IMR-90 (cell line): ENCODE measurements at regions not wholly inside any gene's neighbourhood (a gene's known extent, or its start where the extent isn't known, plus 50 kb on each side); places are given as distances from the start of the nearest gene placed in this dataset.

Experiments used
- ATAC-seq: fragments of 200-7000 bp; cut with Tn5 transposase; 2 replicates; pipeline ENCODE4 v1.9.1; 2020; ENCODE audit warnings: low read depth, mild to moderate bottlenecking, moderate library complexity
- BruUV-seq: library from RNA; stranded (reverse); fragments of 400-500 nt; replicated peaks from 2 replicates; lab custom pipeline; 2021; lab: Mats Ljungman, UMichigan
- CTCF ChIA-PET: fragments of 300-600 bp; formaldehyde crosslinking; extraction: SDS; loops from one replicate; lab custom pipeline; 2021; ENCODE audit warnings: antibody characterized with exemption; lab: Yijun Ruan, JAX
- POLR2A ChIA-PET: fragments of 300-600 bp; sonication (Branson Sonifier 250); formaldehyde crosslinking; loops from one replicate; lab custom pipeline; 2022; ENCODE audit warnings: antibody characterized with exemption; ENCODE audit not compliant: unreplicated experiment; lab: Charles Lee
- DNase-seq: peaks from one replicate; pipeline ENCODE4 v3.0.0; 2013
- H2AFZ ChIP-seq: replicated peaks from 2 replicates; pipeline ENCODE3; 2013; ENCODE audit warnings: low read length, mild to moderate bottlenecking; ENCODE audit not compliant: poor library complexity
- H2AK5ac ChIP-seq: 2 replicates; pipeline ENCODE4 v1.6.1; 2013; ENCODE audit warnings: low read depth, low read length, inconsistent platforms
- H2AK9ac ChIP-seq: replicated peaks from 2 replicates; pipeline ENCODE3; 2013; ENCODE audit warnings: mild to moderate bottlenecking, low read depth, low read length, moderate library complexity; ENCODE audit not compliant: poor library complexity
- H2BK120ac ChIP-seq: 2 replicates; pipeline ENCODE4 v1.6.1; 2013; ENCODE audit warnings: low read depth, low read length, inconsistent platforms
- H2BK15ac ChIP-seq: 3 replicates; pipeline ENCODE4 v1.6.1; 2013; ENCODE audit warnings: low read depth, low read length, inconsistent platforms
- H2BK20ac ChIP-seq: 2 replicates; pipeline ENCODE4 v1.6.1; 2013; ENCODE audit warnings: low read depth, mild to moderate bottlenecking, inconsistent platforms, low read length, moderate library complexity
- H2BK5ac ChIP-seq: 2 replicates; pipeline ENCODE4 v1.6.1; 2013; ENCODE audit warnings: mild to moderate bottlenecking, low read depth, low read length, inconsistent platforms; ENCODE audit not compliant: poor library complexity, severe bottlenecking
- H3K14ac ChIP-seq: replicated peaks from 2 replicates; pipeline ENCODE4 v1.6.1; 2013; ENCODE audit warnings: low read depth, low read length, inconsistent platforms
- H3K18ac ChIP-seq: 2 replicates; pipeline ENCODE4 v1.6.1; 2013; ENCODE audit warnings: low read depth, low read length, control low read depth
- H3K23ac ChIP-seq: 2 replicates; pipeline ENCODE4 v1.6.1; 2013; ENCODE audit warnings: low read depth, low read length, inconsistent platforms
- H3K27ac ChIP-seq: 2 replicates; pipeline ENCODE4 v1.5.1; 2013; ENCODE audit warnings: mild to moderate bottlenecking, control low read depth, low read length; ENCODE audit not compliant: insufficient read depth
- H3K27me3 ChIP-seq: 2 replicates; pipeline ENCODE4 v1.6.1; 2013; ENCODE audit warnings: low read length; ENCODE audit not compliant: control insufficient read depth, insufficient read depth
- H3K36me3 ChIP-seq: 2 replicates; pipeline ENCODE4 v1.6.1; 2013; ENCODE audit warnings: low read length, mixed read lengths; ENCODE audit not compliant: control insufficient read depth, insufficient read depth
- H3K4ac ChIP-seq: 2 replicates; pipeline ENCODE4 v1.6.1; 2013; ENCODE audit warnings: low read depth, low read length, inconsistent platforms
- H3K4me1 ChIP-seq: 2 replicates; pipeline ENCODE4 v1.6.1; 2013; ENCODE audit warnings: low read length, mixed read lengths; ENCODE audit not compliant: control insufficient read depth, insufficient read depth
- H3K4me2 ChIP-seq: 2 replicates; pipeline ENCODE4 v1.6.1; 2013; ENCODE audit warnings: low read depth, mild to moderate bottlenecking, control low read depth, low read length, moderate library complexity
- H3K4me3 ChIP-seq: 2 replicates; pipeline ENCODE4 v1.5.1; 2013; ENCODE audit warnings: low read depth, mild to moderate bottlenecking, control low read depth, low read length, moderate library complexity; ENCODE audit not compliant: insufficient read depth
- H3K56ac ChIP-seq: 2 replicates; pipeline ENCODE4 v1.6.1; 2013; ENCODE audit warnings: low read length, inconsistent platforms; ENCODE audit not compliant: insufficient read depth; ENCODE audit errors: extremely low read depth
- H3K79me1 ChIP-seq, 2 experiments: 2 replicates each; pipeline ENCODE4 v1.6.1; 2013; ENCODE audit warnings: low read length in 2 of 2, inconsistent platforms in 1 of 2, low read depth in 1 of 2
- H3K9ac ChIP-seq: 2 replicates; pipeline ENCODE4 v1.6.1; 2013; ENCODE audit warnings: low read depth, low read length, control low read depth
- H3K9me1 ChIP-seq: 2 replicates; pipeline ENCODE4 v1.6.1; 2013; ENCODE audit warnings: low read length, inconsistent platforms; ENCODE audit not compliant: insufficient read depth
- H3K9me3 ChIP-seq: 2 replicates; pipeline ENCODE4 v1.6.1; 2013; ENCODE audit warnings: low read length; ENCODE audit not compliant: control insufficient read depth, insufficient read depth
- H4K20me1 ChIP-seq: 2 replicates; pipeline ENCODE4 v1.6.1; 2013; ENCODE audit warnings: low read length, inconsistent platforms; ENCODE audit not compliant: insufficient read depth
- H4K5ac ChIP-seq: 2 replicates; pipeline ENCODE4 v1.6.1; 2013; ENCODE audit warnings: mild to moderate bottlenecking, low read depth, low read length, control low read depth
- H4K8ac ChIP-seq, 2 experiments: 2 replicates each; pipeline ENCODE4 v1.6.1; 2013; ENCODE audit warnings: low read depth in 2 of 2, low read length in 2 of 2, control low read depth in 1 of 2, inconsistent platforms in 1 of 2
- H4K91ac ChIP-seq: 2 replicates; pipeline ENCODE4 v1.6.1; 2013; ENCODE audit warnings: low read depth, low read length, inconsistent platforms; ENCODE audit not compliant: insufficient read depth
- BHLHE40 ChIP-seq: fragments of 150-350 bp; IDR thresholded peaks from 2 replicates; pipeline ENCODE4 v1.6.1; 2016; ENCODE audit warnings: mild to moderate bottlenecking, low read depth, low read length
- CEBPB ChIP-seq: IDR thresholded peaks from 2 replicates; pipeline ENCODE4 v1.6.1; 2012; ENCODE audit warnings: low read depth, low read length, improper control_type of control experiment
- CHD1 ChIP-seq: IDR thresholded peaks from 2 replicates; pipeline ENCODE4 v1.6.1; 2012; ENCODE audit warnings: low read depth, low read length, improper control_type of control experiment
- MAZ ChIP-seq: IDR thresholded peaks from 2 replicates; pipeline ENCODE4 v1.6.1; 2012; ENCODE audit warnings: low read depth, mild to moderate bottlenecking, low read length, improper control_type of control experiment, moderate library complexity, borderline replicate concordance
- POLR2A ChIP-seq: IDR thresholded peaks from 2 replicates; pipeline ENCODE4 v1.6.1; 2012; ENCODE audit warnings: mild to moderate bottlenecking, low read depth, low read length
- RAD21 ChIP-seq: IDR thresholded peaks from 2 replicates; pipeline ENCODE4 v1.6.1; 2012; ENCODE audit warnings: low read length, improper control_type of control experiment
- RCOR1 ChIP-seq: IDR thresholded peaks from 2 replicates; pipeline ENCODE4 v1.6.1; 2012; ENCODE audit warnings: mild to moderate bottlenecking, low read length, improper control_type of control experiment; ENCODE audit not compliant: insufficient replicate concordance
- RFX5 ChIP-seq: IDR thresholded peaks from 2 replicates; pipeline ENCODE4 v1.8.0; 2012; ENCODE audit warnings: low read depth, mild to moderate bottlenecking, low read length, moderate library complexity
- SMC3 ChIP-seq: fragments of 150-350 bp; IDR thresholded peaks from 2 replicates; pipeline ENCODE4 v1.6.1; 2016; ENCODE audit warnings: low read depth, mild to moderate bottlenecking, antibody characterized with exemption, low read length, moderate library complexity
- whole genome bisulfite sequencing, 2 experiments: methylation state at CpG; one replicate each; pipeline versions ENCODE4 v1.1.5 to v1.1.7; 2013; ENCODE audit warnings: missing lambda C conversion rate in 2 of 2; ENCODE audit not compliant: insufficient read length in 1 of 2; ENCODE audit errors: extremely low coverage in 2 of 2; 5-methylcytosine and 5-hydroxymethylcytosine counted together
- dilution Hi-C: fragments of 300-500 bp; cut with HindIII; formaldehyde crosslinking; loops from one replicate; pipeline ENCODE4 v1.14.3; 2018; ENCODE audit warnings: low sequenced_read_pairs; ENCODE audit not compliant: unreplicated experiment
- in situ Hi-C: fragments of 300-500 bp; cut with MboI; formaldehyde crosslinking; loops from 3 replicates; pipeline ENCODE4 v1.14.3; 2019; ENCODE audit warnings: low sequenced_read_pairs, inconsistent platforms, mixed read lengths
- intact Hi-C: fragments of 100-400 bp; cut with micrococcal nuclease; formaldehyde crosslinking; loops from 2 replicates; pipeline ENCODE4 v1.10.0; 2022

- TF ChIP-seq CHD1 (no peak), RFX5 (no peak), POLR2A (no peak), RCOR1 (no peak), SMC3 (no peak), RAD21 (no peak), BHLHE40 (no peak), CEBPB (no peak), MAZ (no peak)
- Histone ChIP-seq H2AK9ac (no peak overlapping the region), H2AFZ (no peak overlapping the region), H3K27me3 (no peaks in the 10 kb centered on the region), H2BK120ac (no peak overlapping the region), H4K20me1 (no peaks in the 10 kb centered on the region), H2BK5ac (no peak overlapping the region), H3K56ac (no peak overlapping the region), H2BK20ac (no peak overlapping the region), H3K9ac (no peak overlapping the region), H3K27ac (no peak overlapping the region), H3K23ac (no peak overlapping the region), H2BK15ac (no peak overlapping the region), H3K4me3 (no peak overlapping the region), H3K18ac (no peak overlapping the region), H3K9me3 (peaks cover 16% of the 10 kb centered on the region), H3K4ac (no peak overlapping the region), H3K36me3 (no peaks in the 10 kb centered on the region), H4K91ac (no peak overlapping the region), H4K5ac (no peak overlapping the region), H2AK5ac (no peak overlapping the region), H3K4me1 (no peaks in the 10 kb centered on the region), H3K4me2 (no peak overlapping the region), H3K79me1 (no peaks in the 10 kb centered on the region), H3K9me1 (no peaks in the 10 kb centered on the region), H4K8ac (no peak overlapping the region), H3K14ac (no peak overlapping the region)
- intact Hi-C loops (no loop called here), dilution Hi-C loops (no loop called here), in situ Hi-C loops (no loop called here)
- POLR2A ChIA-PET = no interaction called here
- no TSS peak for BruUV-seq
- CTCF ChIA-PET = no interaction called here
- ATAC-seq (no peak), DNase-seq (no peak)
- WGBS, 2 experiments = 58% methylated on average over 7 of the region's 8 CpGs; no CpG with 5 or more reads in 1 of the 2 experiments
Measured at GRCh38 chr2:7264791-7265190, 347.6 kb downstream of the RNF144A start.
